IMR-90 (cell line): ENCODE measurements at regions not wholly inside any gene's neighbourhood (a gene's known extent, or its start where the extent isn't known, plus 50 kb on each side); places are given as distances from the start of the nearest gene placed in this dataset.

Experiments used
- ATAC-seq: fragments of 200-7000 bp; cut with Tn5 transposase; 2 replicates; pipeline ENCODE4 v1.9.1; 2020; ENCODE audit warnings: low read depth, mild to moderate bottlenecking, moderate library complexity
- BruUV-seq: library from RNA; stranded (reverse); fragments of 400-500 nt; replicated peaks from 2 replicates; lab custom pipeline; 2021; lab: Mats Ljungman, UMichigan
- CTCF ChIA-PET: fragments of 300-600 bp; formaldehyde crosslinking; extraction: SDS; loops from one replicate; lab custom pipeline; 2021; ENCODE audit warnings: antibody characterized with exemption; lab: Yijun Ruan, JAX
- POLR2A ChIA-PET: fragments of 300-600 bp; sonication (Branson Sonifier 250); formaldehyde crosslinking; loops from one replicate; lab custom pipeline; 2022; ENCODE audit warnings: antibody characterized with exemption; ENCODE audit not compliant: unreplicated experiment; lab: Charles Lee
- DNase-seq: peaks from one replicate; pipeline ENCODE4 v3.0.0; 2013
- H2AFZ ChIP-seq: replicated peaks from 2 replicates; pipeline ENCODE3; 2013; ENCODE audit warnings: low read length, mild to moderate bottlenecking; ENCODE audit not compliant: poor library complexity
- H2AK5ac ChIP-seq: 2 replicates; pipeline ENCODE4 v1.6.1; 2013; ENCODE audit warnings: low read depth, low read length, inconsistent platforms
- H2AK9ac ChIP-seq: replicated peaks from 2 replicates; pipeline ENCODE3; 2013; ENCODE audit warnings: mild to moderate bottlenecking, low read depth, low read length, moderate library complexity; ENCODE audit not compliant: poor library complexity
- H2BK120ac ChIP-seq: 2 replicates; pipeline ENCODE4 v1.6.1; 2013; ENCODE audit warnings: low read depth, low read length, inconsistent platforms
- H2BK15ac ChIP-seq: 3 replicates; pipeline ENCODE4 v1.6.1; 2013; ENCODE audit warnings: low read depth, low read length, inconsistent platforms
- H2BK20ac ChIP-seq: 2 replicates; pipeline ENCODE4 v1.6.1; 2013; ENCODE audit warnings: low read depth, mild to moderate bottlenecking, inconsistent platforms, low read length, moderate library complexity
- H2BK5ac ChIP-seq: 2 replicates; pipeline ENCODE4 v1.6.1; 2013; ENCODE audit warnings: mild to moderate bottlenecking, low read depth, low read length, inconsistent platforms; ENCODE audit not compliant: poor library complexity, severe bottlenecking
- H3K14ac ChIP-seq: replicated peaks from 2 replicates; pipeline ENCODE4 v1.6.1; 2013; ENCODE audit warnings: low read depth, low read length, inconsistent platforms
- H3K18ac ChIP-seq: 2 replicates; pipeline ENCODE4 v1.6.1; 2013; ENCODE audit warnings: low read depth, low read length, control low read depth
- H3K23ac ChIP-seq: 2 replicates; pipeline ENCODE4 v1.6.1; 2013; ENCODE audit warnings: low read depth, low read length, inconsistent platforms
- H3K27ac ChIP-seq: 2 replicates; pipeline ENCODE4 v1.5.1; 2013; ENCODE audit warnings: mild to moderate bottlenecking, control low read depth, low read length; ENCODE audit not compliant: insufficient read depth
- H3K27me3 ChIP-seq: 2 replicates; pipeline ENCODE4 v1.6.1; 2013; ENCODE audit warnings: low read length; ENCODE audit not compliant: control insufficient read depth, insufficient read depth
- H3K36me3 ChIP-seq: 2 replicates; pipeline ENCODE4 v1.6.1; 2013; ENCODE audit warnings: low read length, mixed read lengths; ENCODE audit not compliant: control insufficient read depth, insufficient read depth
- H3K4ac ChIP-seq: 2 replicates; pipeline ENCODE4 v1.6.1; 2013; ENCODE audit warnings: low read depth, low read length, inconsistent platforms
- H3K4me1 ChIP-seq: 2 replicates; pipeline ENCODE4 v1.6.1; 2013; ENCODE audit warnings: low read length, mixed read lengths; ENCODE audit not compliant: control insufficient read depth, insufficient read depth
- H3K4me2 ChIP-seq: 2 replicates; pipeline ENCODE4 v1.6.1; 2013; ENCODE audit warnings: low read depth, mild to moderate bottlenecking, control low read depth, low read length, moderate library complexity
- H3K4me3 ChIP-seq: 2 replicates; pipeline ENCODE4 v1.5.1; 2013; ENCODE audit warnings: low read depth, mild to moderate bottlenecking, control low read depth, low read length, moderate library complexity; ENCODE audit not compliant: insufficient read depth
- H3K56ac ChIP-seq: 2 replicates; pipeline ENCODE4 v1.6.1; 2013; ENCODE audit warnings: low read length, inconsistent platforms; ENCODE audit not compliant: insufficient read depth; ENCODE audit errors: extremely low read depth
- H3K79me1 ChIP-seq, 2 experiments: 2 replicates each; pipeline ENCODE4 v1.6.1; 2013; ENCODE audit warnings: low read length in 2 of 2, inconsistent platforms in 1 of 2, low read depth in 1 of 2
- H3K9ac ChIP-seq: 2 replicates; pipeline ENCODE4 v1.6.1; 2013; ENCODE audit warnings: low read depth, low read length, control low read depth
- H3K9me1 ChIP-seq: 2 replicates; pipeline ENCODE4 v1.6.1; 2013; ENCODE audit warnings: low read length, inconsistent platforms; ENCODE audit not compliant: insufficient read depth
- H3K9me3 ChIP-seq: 2 replicates; pipeline ENCODE4 v1.6.1; 2013; ENCODE audit warnings: low read length; ENCODE audit not compliant: control insufficient read depth, insufficient read depth
- H4K20me1 ChIP-seq: 2 replicates; pipeline ENCODE4 v1.6.1; 2013; ENCODE audit warnings: low read length, inconsistent platforms; ENCODE audit not compliant: insufficient read depth
- H4K5ac ChIP-seq: 2 replicates; pipeline ENCODE4 v1.6.1; 2013; ENCODE audit warnings: mild to moderate bottlenecking, low read depth, low read length, control low read depth
- H4K8ac ChIP-seq, 2 experiments: 2 replicates each; pipeline ENCODE4 v1.6.1; 2013; ENCODE audit warnings: low read depth in 2 of 2, low read length in 2 of 2, control low read depth in 1 of 2, inconsistent platforms in 1 of 2
- H4K91ac ChIP-seq: 2 replicates; pipeline ENCODE4 v1.6.1; 2013; ENCODE audit warnings: low read depth, low read length, inconsistent platforms; ENCODE audit not compliant: insufficient read depth
- CEBPB ChIP-seq: IDR thresholded peaks from 2 replicates; pipeline ENCODE4 v1.6.1; 2012; ENCODE audit warnings: low read depth, low read length, improper control_type of control experiment
- RAD21 ChIP-seq: IDR thresholded peaks from 2 replicates; pipeline ENCODE4 v1.6.1; 2012; ENCODE audit warnings: low read length, improper control_type of control experiment
- WGBS, 2 experiments: methylation state at CpG; one replicate each; pipeline versions ENCODE4 v1.1.5 to v1.1.7; 2013; ENCODE audit warnings: missing lambda C conversion rate in 2 of 2; ENCODE audit not compliant: insufficient read length in 1 of 2; ENCODE audit errors: extremely low coverage in 2 of 2; 5-methylcytosine and 5-hydroxymethylcytosine counted together
- dilution Hi-C: fragments of 300-500 bp; cut with HindIII; formaldehyde crosslinking; loops from one replicate; pipeline ENCODE4 v1.14.3; 2018; ENCODE audit warnings: low sequenced_read_pairs; ENCODE audit not compliant: unreplicated experiment
- in situ Hi-C: fragments of 300-500 bp; cut with MboI; formaldehyde crosslinking; loops from 3 replicates; pipeline ENCODE4 v1.14.3; 2019; ENCODE audit warnings: low sequenced_read_pairs, inconsistent platforms, mixed read lengths
- intact Hi-C: fragments of 100-400 bp; cut with micrococcal nuclease; formaldehyde crosslinking; loops from 2 replicates; pipeline ENCODE4 v1.10.0; 2022

GRCh38 chr3:117454908-117455307, 745.3 kb downstream of the TUSC7 start:
- ATAC-seq = no peak
- Histone ChIP-seq H3K27me3 (no peaks in the 10 kb centered on the region), H3K56ac (no peak overlapping the region), H2BK5ac (no peak overlapping the region), H3K9me1 (no peaks in the 10 kb centered on the region), H4K91ac (no peak overlapping the region), H3K27ac (no peak overlapping the region), H3K79me1 (no peaks in the 10 kb centered on the region), H2AFZ (no peak overlapping the region), H3K9ac (no peak overlapping the region), H4K20me1 (no peaks in the 10 kb centered on the region), H3K4me2 (no peak overlapping the region), H2AK5ac (no peak overlapping the region), H3K4ac (no peak overlapping the region), H2BK20ac (no peak overlapping the region), H3K14ac (no peak overlapping the region), H3K36me3 (no peaks in the 10 kb centered on the region), H4K5ac (no peak overlapping the region), H3K4me3 (no peak overlapping the region), H3K23ac (no peak overlapping the region), H2BK15ac (no peak overlapping the region), H2BK120ac (no peak overlapping the region), H3K9me3 (no peaks in the 10 kb centered on the region), H2AK9ac (no peak overlapping the region), H3K4me1 (no peaks in the 10 kb centered on the region), H4K8ac (no peak overlapping the region), H3K18ac (no peak overlapping the region)
- in situ Hi-C loops = no loop called here
- TF ChIP-seq RAD21 = no peak
- peak; percentile 87 for TF ChIP-seq CEBPB
- 100% methylated on average over 1 of the region's 5 CpGs; no CpG with 5 or more reads in 1 of the 2 experiments for WGBS, 2 experiments
- dilution Hi-C loops = no loop called here
- intact Hi-C loops = no loop called here
- ChIA-PET CTCF (no interaction called here), POLR2A (no interaction called here)
- no TSS peak for BruUV-seq
- no peak for DNase-seq
